ENCODE measurements at regions not wholly inside any gene's neighbourhood (a gene's known extent, or its start where the extent isn't known, plus 50 kb on each side); places are given as distances from the start of the nearest gene placed in this dataset.

- TF ChIP-seq PATZ1 (CRISPR knock-in tag; IDR thresholded peaks at IDR 0.05; ENCODE audit: borderline replicate concordance) (no peak), ZFP3 (CRISPR knock-in tag; IDR thresholded peaks at IDR 0.05) (peak; percentile 82), ESRRG (CRISPR knock-in tag; IDR thresholded peaks at IDR 0.05) (no peak), ZC3H10 (CRISPR knock-in tag; IDR thresholded peaks at IDR 0.05) (no peak), RARB (CRISPR knock-in tag; IDR thresholded peaks at IDR 0.05) (no peak), ZNF70 (CRISPR knock-in tag; IDR thresholded peaks at IDR 0.05) (no peak), CSDC2 (CRISPR knock-in tag; IDR thresholded peaks at IDR 0.05) (no peak), ZFP30 (CRISPR knock-in tag; IDR thresholded peaks at IDR 0.05) (no peak), ARNTL (CRISPR knock-in tag; IDR thresholded peaks at IDR 0.05; ENCODE audit: borderline replicate concordance, low read depth) (no peak), BACH2 (CRISPR knock-in tag; IDR thresholded peaks at IDR 0.05; ENCODE audit: borderline replicate concordance) (no peak), TSHZ2 (CRISPR knock-in tag; IDR thresholded peaks at IDR 0.05) (no peak)
Measured at GRCh38 chr20:12171923-12172524, 254.3 kb downstream of the BTBD3 start.
